GM21786 (cell line): ENCODE measurements at regions not wholly inside any gene's neighbourhood (a gene's known extent, or its start where the extent isn't known, plus 50 kb on each side); places are given as distances from the start of the nearest gene placed in this dataset.
"Not testable (repeated sequence)": the region's sequence is repeated elsewhere in the genome, so short reads cannot be mapped to it uniquely, and the experiment has no call there.

Source experiments
- ATAC-seq: cut with Tn5 transposase; IDR thresholded peaks from one replicate; pipeline ENCODE4 v1.9.1; 2021; ENCODE audit not compliant: unreplicated experiment

DNA sequence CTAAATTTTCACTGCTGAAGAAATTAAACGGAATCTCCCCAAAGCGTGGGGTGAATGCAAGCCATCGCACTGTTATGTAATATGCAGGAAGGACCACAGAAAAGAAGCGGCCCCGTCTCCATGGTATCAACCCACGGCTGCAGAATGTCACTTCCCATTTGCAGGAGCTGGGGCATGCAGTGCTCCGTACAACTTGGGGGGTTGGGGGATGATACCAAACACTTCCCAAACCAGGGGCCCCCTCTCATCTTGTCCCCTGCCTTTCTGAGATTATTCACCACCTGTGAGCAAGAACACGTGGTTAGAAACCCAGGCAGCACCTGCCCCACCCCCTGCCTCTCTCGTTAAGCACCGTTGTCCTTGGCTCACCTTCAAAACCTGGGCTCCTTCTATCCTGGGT is 505.1 kb upstream of the TMEM132C start:
- ATAC-seq: no peak

DNA sequence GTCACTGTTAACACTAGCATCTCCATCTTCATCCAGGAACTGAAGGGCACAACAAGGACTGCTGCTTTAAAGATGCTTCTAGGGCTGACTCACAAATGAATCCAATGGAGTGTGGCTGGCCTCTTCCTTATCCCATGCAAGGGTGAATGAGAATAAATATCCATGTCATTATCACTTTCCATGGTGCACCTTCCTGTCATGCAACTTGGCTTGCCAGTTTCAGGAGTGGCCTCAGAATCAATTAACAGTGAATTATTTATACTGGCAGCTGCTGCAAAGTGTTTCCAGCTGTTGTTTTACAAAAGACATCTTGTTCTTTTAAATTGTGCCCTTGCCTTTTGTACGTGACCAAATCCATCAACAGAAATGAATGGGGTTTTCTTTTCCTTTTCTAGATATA is 499.3 kb upstream of the TMEM132C start:
- ATAC-seq: no peak

DNA sequence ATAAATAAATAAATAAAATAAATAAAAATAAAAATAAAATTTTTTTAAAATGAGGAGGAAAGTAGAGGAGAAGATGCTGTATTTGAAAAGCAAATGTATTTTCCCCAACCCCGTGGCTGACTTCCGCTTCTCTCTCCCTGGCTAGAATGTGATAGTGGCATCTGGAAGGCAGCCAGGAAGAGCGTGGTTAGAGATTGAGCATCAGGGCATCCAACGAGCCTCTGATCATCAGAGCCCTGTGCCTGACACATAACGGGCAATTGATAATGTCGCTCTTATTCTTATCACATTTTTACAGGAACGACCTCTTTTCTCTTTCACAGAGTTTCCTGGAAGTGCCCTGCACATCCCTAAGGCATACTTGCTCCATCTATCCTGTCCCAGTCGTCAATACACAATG is 496.9 kb upstream of the TMEM132C start:
- ATAC-seq: no peak

DNA sequence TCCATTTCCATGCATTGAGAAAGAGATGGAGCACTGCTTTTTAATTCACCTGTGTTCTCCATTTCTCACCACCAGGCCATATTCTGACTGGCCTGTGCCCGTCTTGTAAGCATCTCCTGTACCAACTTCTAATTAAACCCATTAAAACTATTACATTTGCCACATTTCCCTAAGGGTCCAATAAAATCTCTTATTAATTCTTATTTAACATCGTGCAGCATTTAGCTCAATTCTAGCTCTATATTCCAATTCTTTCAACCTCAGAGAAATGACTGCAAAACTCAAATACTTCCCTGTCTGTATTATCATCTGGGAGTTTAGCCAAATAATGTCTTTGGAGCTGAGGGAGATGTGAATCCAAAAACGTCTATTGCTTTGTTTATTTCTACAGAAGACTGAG is 495.4 kb upstream of the TMEM132C start:
- ATAC-seq: no peak

DNA sequence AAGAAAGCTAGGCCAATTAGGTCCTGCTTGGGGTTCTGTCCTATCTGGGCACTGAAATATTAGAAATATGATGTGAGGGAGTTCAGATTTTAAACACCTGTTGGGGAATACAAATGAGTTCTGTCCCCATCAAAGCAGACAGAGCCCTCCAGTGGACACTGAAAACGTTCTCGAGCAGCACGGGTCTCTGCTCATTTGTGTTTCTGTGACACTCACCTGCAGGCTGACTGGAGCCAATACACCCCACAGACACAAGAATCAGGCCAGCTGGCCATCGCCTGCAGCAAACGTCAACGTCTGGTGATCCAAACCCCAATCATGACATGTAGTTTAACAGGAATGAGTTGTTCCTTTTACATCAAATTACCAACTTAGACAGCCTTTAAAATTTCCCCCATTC is 493.4 kb upstream of the TMEM132C start:
- no peak for ATAC-seq

DNA sequence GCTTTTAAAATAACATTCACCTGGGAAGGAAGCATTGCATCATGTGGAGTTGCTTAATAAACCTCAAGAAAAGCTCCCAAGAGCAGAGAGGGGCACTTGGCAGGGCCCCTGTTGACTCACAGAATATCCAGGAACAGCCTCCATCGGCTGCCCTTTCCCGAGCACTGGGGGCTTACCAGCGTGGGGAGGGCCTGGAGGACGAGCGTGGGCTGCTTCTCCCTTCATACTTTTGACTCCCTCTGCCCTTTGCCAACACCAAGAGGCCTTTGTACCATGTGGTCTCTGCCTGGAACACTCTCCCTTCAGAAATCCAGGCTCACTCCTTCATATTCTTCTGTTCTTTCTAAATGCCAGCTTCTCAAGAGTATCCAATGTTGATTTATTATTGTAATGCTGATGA is 492.1 kb upstream of the TMEM132C start:
- ATAC-seq: no peak

DNA sequence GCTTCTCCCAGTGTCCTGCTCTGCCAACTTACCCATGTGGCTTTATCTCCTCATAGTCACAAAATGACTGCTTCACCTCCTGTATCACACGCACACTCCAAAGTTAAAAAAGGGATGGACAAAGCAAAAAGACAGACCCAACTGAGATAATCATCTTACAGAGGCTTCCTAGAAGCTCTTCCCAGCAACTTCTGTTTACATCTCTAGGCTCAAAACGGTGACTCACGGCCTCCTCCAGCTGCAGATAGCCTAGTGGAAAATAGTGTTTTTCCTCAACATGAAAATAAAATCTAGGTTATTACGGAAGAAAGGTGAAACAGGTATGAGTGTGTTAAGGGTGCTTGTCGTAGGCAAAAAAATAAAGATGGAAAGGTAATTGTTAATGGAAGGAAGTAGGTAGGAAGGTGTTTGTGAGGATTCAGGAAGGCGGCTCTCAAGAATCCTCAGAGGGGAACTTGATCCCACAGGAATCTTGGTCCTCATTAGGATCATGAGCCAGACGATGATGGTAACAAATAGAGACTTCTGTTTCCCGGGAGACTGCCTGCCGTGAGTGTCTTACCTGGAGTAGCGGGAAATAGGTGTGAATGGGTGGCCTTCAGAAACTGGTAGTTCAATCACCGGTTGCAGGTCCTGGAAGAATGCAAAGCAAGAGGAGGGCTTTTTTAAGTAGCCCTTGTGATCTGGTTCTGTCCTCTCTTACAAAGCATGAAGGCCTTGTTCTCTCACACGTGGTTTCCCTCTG is 487.5 kb upstream of the TMEM132C start:
- no peak for ATAC-seq

DNA sequence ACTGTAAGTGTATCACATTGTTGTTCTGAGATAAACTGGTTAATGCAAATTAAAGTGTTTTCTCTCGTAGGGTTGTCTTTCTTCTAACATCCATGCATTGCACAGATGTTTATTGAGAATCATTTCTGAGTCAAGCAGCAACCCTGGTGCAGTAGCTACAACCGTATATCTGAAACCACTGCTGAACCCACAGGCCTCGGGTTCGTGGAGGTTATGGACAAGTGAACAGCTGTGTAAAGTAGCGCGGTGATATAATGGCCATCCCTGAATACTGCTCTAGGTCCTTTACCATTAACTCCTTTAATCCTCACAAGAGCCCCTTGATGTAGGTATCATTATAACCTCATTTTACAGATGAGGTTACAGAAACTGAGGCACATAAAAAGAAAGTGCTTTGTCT is 486.1 kb upstream of the TMEM132C start:
- no peak for ATAC-seq

DNA sequence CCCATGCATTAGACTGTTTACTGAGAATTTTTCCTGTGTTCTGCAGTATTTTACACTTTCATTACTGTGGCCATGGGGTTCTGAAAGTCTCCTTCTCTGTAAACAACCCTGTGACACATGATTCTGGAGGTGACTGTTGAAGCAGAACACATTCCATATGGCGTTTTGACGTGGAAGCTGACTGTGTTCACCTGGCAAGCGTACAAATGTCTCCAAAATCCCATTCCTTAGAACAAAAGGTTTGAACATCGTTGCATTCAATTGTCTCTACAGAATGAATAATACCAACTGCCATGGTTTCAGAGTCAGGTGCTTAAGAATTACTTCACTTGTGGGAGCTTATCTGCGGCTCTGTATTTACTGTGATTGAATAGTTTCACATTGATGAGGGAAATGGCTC is 485.6 kb upstream of the TMEM132C start:
- ATAC-seq: no peak

DNA sequence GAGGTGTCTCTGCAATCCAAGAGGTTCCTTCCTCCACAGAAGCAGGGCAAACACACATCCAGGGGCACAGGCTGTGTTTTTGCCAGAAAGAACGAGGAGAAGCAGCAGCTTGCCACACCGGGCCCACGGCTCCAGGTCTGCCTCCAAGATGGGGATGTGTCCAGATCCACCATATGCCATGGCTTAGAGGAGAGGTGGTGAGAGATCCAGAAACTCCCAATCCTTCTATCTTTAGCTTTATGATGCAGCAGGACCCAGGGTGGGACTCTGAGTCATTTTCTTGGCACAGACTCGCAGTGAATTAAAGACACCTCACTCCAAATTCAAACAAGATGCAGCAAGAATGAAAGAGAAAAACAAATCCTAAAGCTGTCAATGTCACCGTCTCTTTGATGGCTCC is 481.4 kb upstream of the TMEM132C start:
- ATAC-seq: no peak

DNA sequence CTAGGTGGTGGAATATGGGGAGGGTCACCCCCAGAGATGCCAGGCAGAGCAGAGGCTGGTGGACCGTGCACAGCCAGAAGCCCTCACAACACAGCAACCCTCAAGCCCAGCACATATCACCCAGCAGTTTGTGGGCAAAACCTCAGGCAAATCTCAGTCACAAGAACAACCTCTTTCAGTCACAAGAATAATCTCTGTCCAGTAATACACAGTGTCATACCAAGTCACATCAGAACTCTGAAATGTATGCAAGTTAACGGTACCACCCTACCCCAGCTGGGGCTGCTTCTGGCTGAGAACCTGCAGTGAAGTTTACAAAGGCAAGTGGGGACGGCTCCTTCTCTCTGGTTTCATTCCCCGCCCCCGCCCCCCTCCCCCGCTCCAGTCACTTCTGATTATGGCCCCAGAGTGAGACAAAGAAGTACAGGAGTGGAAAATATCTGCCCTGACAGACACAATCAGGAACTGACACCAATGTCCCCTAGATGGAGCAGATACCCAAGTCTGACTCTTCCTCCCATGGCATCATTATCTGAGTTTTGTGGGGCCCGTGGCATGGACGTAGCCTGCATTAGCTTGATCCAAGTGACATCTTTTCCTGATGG is 480.9 kb upstream of the TMEM132C start:
- ATAC-seq: no peak

DNA sequence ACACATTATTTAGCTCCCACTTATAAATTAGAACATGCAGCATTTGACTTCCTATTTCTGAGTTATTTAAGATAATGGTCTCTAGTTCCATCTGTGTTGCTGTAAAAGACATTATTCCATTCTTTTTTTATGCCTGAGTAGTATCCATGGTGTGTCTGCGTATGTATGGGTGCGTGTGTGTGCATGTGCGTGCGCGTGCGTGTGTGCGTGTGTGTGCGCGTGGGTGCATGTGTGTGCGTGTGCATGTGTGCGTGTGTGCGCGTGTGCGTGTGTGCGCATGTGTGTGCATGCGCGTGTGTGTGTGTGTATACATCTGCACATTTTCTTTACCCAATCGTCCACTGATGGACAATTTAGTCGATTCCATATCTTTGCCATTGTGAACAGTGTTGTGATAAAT is 479.4 kb upstream of the TMEM132C start:
- ATAC-seq: no peak

DNA sequence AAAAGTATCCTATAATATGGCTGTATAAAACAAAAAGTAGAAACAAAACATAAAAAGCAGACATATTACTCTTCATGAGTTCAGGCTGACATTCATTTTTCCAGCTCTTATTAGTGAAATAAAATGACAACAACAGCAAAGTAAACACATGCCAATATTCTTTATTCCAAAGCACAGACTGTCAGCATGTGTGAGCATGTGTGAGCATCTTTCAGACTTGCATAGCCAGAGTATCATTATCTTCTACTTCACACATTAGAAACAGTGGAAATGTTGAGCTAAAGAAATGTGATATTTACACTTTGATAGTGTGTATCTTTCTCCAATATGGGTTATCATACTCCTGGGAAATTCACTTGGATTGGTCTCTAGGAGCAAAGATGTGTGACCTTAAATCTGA is 476.6 kb upstream of the TMEM132C start:
- no peak for ATAC-seq

DNA sequence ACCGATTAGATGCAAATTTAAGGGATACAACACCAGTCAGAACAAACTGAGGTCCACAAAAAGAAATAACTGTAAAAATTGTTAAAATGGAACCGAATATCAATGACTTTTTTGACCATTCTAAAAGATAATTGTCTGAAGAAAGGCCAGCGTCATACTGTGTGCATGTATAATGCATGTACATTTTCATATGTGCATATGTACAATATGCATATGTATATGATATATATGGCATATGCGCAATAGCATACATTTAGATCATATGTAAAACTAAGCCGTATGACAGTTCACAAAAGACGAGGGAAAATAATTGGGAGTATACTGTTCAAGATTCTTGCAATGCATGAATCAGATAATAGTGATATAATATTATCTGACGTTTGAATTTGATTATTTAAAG is 475.8 kb upstream of the TMEM132C start:
- no peak for ATAC-seq

DNA sequence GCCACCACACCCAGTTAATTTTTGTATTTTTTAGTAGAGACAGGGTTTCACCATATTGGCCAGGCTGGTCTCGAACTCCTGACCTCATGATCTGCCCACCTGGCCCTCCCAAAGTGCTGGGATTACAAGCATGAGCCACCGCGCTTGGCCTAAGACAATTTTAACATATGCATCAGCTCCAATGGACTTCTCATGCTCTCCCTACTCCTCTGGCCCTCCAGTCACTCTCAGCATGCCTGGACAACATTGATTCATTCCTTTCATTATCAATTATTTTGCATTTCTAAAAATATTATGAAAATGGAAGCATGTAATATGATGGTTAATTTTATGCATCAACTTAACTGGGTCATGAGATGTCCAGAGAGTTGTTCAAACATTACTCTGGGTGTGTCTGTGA is 469.1 kb upstream of the TMEM132C start:
- no peak for ATAC-seq

DNA sequence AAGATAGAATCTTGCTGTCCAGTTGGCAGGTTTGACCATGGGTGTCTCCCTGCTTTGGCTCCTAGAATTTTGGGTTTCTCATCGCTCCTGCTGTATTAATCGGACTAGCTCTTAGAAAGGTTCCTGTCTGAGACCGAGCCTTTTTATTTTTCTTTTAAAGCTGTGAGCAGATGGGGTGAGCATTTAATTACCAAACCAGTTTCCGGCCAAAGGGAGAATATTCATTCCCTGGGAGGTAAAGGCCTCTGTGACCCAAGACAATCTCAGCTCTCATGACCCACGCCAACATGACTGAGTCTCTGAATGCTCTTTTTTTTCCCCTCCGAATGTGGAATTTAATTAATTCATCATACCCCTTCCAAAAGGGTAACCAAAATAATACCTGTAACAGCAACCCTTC is 464.7 kb upstream of the TMEM132C start:
- no peak for ATAC-seq

DNA sequence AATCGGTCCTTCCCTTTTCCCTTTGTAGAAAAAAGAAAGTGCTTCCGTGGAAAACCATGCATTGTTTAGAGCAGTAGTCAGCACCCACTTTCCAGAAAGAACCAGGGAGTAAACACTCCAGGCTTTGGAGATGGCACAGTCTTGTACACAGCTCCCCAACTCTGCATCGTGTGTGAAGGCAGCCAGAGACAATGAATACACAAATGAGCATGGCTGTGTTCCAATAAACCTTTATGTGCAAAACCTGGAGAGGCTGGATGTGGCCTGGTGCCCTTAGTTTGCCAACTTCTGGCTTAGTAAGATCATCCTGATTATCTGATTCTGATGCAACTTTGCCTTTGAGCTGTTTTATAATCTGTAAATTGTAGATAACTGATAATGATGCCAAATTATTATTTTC is 463.4 kb upstream of the TMEM132C start:
- ATAC-seq: no peak

DNA sequence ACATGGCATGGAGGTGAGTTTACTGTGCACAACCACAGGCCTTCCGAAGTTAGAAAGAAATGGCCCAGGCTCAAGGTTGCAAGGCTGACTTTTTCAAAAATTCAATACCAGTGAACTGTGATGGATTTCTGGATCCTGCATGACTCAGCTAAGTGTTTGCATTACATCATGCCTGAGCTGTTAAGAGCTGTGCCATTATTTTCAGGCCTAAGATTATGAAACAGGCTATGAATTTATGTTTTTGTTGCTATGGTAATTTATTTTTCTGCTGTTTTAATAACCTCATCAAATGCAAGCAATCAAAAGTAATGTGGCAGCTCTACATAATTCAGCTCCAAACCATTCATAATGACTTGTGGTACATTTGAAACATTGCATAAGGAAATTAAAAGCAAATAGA is 457.7 kb upstream of the TMEM132C start:
- no peak for ATAC-seq

DNA sequence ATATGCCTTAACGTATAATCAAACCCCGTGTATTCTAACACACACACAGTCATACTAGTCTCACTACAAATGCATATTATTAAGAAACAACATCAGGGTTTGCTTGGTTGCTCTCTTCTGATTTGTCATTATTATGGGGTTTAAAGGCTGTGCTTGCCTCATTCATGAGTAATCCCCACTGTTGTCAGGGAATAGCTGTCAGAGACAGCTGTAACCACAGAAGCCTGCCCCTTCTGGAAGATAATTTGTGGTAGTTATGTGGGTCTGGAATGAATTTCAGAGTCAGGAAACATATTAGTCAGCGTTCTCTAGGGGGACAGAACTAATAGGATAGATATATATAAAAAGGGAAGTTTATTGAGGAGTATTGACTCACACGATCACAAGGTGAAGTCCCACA is 456.9 kb upstream of the TMEM132C start:
- ATAC-seq: no peak

DNA sequence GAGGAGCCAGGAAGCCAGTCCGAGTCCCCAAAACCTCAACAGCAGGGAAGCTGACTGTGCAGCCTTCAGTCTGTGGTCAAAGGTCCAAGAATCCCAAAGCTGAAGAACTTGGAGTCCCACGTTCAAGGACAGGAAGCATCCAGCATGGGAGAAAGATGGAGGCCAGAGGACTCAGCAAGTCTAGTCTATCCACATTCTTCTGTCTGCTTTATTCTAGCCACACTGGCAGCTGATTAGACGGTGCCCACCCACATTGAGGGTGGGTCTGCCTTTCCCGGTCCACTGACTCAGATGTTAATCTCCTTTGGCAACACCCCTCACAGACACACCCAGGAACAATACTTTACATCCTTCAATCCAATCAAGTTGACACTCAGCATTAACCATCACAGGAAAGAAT is 456.5 kb upstream of the TMEM132C start:
- ATAC-seq: not testable (repeated sequence)

DNA sequence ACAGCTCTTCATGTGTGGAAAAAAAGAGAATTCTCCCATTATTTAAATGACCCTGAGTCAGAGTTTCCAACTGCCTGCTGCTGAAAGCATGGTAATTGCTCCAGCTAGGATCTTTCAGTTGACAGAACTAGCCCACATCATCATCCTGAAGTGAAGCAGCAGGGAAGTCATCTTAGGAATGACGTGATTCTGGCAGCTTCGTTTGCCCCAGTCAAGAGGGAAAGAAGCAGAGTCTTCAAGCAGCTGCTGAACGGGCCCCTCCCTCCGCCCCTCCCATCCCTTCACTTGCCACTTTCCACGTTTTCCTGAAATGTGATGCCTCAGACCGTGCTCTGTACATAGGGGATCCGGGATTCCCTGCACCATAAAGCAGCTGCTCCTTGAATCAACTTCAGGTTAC is 455.0 kb upstream of the TMEM132C start:
- no peak for ATAC-seq

DNA sequence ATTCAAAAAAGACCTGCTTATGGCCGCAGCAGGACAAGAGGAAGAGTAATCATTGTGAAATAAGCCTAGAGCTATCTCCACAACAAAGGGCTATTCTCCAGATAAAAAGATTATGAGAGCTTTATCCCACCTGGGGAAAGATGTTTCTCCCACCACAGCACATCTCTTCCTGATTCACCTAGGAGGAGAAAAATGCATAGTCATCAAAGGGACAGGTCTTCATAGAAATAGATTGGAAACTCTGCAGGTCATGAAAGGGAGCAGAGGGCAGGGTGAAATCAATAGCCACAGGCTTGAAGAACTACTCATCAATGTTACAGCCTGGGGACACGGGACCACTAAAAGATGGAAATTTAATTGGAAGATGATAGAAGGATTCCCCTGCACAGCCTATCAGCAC is 453.8 kb upstream of the TMEM132C start:
- ATAC-seq: no peak

DNA sequence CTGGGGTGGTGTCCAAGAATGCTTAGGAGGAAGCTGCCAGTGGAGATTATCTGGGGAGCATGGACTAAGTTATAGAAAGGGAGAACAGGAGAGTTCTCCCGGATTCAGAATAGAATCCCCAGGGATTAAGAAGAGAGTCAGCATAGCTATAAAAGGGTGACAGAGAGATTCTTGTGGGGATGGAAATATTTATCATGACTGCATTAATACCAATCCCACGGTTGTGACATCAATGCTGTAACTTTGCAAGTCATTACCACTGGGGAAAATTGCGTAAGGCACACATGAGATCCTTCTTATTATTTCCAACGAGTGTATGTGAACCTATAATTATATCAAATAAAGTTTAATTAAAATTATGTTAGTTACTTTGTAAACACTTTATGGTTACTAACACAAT is 447.9 kb upstream of the TMEM132C start:
- no peak for ATAC-seq
